NAMALWA (cell line): ENCODE measurements at regions not wholly inside any gene's neighbourhood (a gene's known extent, or its start where the extent isn't known, plus 50 kb on each side); places are given as distances from the start of the nearest gene placed in this dataset.
"Not testable (repeated sequence)": the region's sequence is repeated elsewhere in the genome, so short reads cannot be mapped to it uniquely, and the experiment has no call there.

Experiments used
- DNase-seq: peaks from one replicate; pipeline ENCODE4 v3.0.0-alpha.2; 2015; ENCODE audit warnings: low spot score

GRCh38 chr5:128667751-128668150, 129.7 kb upstream of the FBN2 start:
- no peak for DNase-seq

GRCh38 chr5:128668921-128669320, 130.9 kb upstream of the FBN2 start:
- DNase-seq = no peak

GRCh38 chr5:128669803-128670202, 131.8 kb upstream of the FBN2 start:
- no peak for DNase-seq

GRCh38 chr5:128671943-128672342, 133.9 kb upstream of the FBN2 start:
- no peak for DNase-seq

DNA sequence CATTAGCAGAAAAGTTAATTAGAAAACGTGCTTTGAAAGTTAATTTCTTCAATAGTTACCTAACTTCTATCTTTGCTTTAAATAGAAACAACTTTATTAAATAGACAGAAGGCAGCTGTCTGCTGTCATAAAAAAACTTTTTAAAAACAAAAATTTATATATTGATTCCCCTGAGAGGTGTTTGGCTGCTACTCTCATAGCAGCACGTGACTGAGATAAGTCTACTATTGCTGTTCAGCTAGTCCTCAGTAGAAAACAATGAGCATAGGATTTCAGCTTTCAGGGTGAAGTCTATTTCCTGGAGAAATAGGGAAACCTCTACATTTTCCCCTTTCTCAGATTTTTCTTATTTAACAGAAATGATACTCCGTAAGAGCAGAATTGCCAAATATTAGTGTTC, 135.0 kb upstream of the FBN2 start:
- DNase-seq = no peak

DNA sequence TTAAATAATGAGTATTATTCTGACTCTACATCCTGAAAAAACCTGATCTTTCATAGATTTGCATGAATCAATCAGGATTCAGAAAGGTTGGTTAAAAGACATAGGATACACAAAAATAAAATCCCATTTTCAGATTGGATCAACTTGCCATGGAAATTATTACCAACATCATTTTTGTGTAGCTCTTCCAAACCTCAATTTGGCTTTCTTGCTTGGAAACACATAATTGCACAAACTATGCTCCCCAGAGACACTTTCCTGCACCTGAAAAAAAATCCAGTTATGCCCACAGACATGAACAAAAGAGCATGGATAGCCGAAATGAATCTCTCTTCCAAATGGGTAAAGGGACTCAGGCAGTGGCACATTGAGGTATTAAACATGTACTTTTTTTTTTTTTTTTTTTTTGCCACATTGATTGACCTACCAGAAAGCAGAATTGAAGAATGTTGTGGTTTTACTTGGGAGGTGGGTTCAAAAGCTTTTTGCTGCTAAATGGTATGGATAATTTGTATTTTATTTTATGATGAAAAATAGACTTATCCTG, 135.4 kb upstream of the FBN2 start:
- DNase-seq = no peak

GRCh38 chr5:128673970-128674369, 135.9 kb upstream of the FBN2 start:
- no peak for DNase-seq

DNA sequence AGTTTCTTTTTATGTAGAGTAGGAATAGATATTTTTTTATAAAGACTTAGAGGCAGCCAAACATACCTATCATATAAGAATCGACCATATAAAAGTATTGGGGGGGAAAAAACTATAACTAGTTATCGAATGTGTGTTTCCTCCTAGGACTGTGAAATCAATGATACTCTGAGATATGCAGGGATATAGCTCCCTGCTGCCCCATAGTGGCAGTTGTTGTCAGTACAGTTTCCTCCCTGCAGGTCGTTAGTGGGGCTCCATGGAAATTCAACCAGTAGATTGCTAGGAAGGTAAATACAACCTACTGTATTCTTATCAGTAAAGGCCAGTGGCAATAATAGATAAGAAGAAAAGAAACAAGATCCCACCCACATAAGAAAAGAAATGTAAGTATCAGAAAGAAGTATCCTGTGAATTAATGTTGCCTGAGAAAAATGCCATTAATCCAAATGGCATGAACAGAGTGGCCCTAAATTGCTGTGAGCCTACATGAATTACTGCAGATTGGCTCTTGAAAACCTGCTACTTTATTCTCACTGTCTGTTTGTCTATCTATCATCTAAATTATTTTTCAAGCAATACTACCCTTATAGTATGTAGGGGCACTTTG, 136.9 kb upstream of the FBN2 start:
- DNase-seq = peak; percentile 66

GRCh38 chr5:128681096-128681495, 143.1 kb upstream of the FBN2 start:
- no peak for DNase-seq

DNA sequence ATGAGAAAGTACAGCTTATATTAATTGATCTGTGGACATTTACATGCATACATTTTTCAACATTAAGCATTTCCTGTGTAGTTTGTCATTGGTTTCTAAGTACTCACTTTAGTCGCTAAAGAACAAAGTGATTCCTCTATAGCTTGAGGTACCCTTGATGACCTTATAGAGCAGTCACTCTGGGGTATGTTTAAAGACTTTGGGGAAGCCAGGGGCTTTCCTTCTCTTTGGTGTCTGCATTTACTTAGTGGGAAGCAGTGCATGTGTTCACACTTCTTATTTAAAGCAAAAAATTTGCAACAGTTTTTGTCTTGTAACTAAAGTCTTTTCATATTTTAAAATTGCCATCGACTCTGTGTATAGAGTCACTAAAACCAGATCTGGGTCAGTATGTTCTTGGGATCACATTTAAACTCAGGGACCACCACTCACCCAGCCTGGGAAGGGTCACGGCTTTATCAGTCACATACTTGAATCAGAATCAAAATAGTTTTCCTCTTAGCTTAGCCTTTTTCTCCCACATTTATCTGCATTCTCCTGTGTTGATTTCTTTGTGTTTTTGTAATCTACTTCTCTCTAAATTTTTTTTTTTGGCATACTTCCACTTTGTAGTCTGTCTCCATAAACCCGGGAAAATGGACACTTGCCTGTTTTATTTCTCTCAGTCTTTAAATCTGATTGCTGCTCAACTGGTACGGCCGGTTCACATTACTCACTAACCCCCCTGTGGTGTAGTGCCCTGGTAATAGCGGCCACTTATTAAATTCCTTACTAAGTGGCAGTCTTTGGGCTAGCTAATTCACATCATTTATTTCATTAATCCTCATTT, 143.9 kb upstream of the FBN2 start:
- no peak for DNase-seq

GRCh38 chr5:128682669-128683068, 144.6 kb upstream of the FBN2 start:
- DNase-seq = no peak

DNA sequence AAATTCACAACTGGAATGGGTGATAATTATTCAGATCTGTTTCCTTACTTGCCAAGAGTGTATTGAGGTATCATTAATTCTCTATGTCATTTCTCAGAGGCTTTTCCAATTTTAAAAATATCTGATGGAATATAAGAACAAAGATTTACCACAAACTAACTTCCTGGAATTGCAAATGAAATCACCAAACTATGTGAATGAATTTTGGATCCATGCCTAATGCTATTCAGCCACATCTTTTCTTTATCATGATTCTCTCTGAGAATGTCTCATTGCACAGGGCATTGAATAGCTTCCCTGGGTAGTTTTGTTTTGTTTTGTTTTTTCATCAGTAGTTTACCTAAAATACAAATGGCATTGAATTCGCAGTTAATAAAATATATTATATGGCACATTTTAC, 146.9 kb upstream of the FBN2 start:
- DNase-seq = no peak

DNA sequence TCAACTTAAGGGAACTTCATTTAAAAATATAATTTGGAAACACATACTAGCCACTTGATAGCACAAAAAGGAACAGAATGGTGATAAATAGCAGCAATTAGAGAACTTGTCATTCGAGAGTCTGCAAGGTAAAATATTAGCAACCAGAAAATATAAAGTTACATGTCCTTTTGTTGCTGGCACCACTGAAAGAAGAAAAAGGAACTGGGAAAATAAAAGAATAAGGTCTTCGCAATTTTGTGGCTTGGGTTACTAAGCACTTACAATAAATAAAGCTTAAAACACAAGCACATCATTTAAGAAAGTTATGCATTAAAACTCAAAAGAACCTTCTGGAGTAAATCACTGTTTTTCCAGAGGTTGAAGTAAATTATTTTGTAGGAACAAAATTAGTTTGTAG, 149.9 kb upstream of the FBN2 start:
- DNase-seq = no peak

DNA sequence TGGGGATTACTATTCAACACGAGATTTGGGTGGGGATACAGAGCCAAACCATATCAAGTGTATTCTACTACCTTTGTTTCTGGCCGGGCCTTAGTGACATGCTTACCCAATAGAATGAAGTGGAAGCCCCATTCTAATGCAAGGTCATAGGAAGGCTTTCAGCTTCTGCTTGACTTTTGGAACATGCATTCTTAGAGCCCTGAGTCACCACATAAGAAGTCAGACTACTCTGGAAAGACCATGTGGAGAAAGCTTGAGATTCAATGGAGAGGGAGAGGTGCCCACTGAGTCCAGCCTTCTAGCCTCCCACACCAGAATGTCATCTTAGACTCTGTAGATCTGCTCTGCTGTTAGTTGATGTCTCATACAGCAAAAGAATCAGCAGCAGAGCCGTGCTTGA, 155.7 kb upstream of the FBN2 start:
- no peak for DNase-seq

DNA sequence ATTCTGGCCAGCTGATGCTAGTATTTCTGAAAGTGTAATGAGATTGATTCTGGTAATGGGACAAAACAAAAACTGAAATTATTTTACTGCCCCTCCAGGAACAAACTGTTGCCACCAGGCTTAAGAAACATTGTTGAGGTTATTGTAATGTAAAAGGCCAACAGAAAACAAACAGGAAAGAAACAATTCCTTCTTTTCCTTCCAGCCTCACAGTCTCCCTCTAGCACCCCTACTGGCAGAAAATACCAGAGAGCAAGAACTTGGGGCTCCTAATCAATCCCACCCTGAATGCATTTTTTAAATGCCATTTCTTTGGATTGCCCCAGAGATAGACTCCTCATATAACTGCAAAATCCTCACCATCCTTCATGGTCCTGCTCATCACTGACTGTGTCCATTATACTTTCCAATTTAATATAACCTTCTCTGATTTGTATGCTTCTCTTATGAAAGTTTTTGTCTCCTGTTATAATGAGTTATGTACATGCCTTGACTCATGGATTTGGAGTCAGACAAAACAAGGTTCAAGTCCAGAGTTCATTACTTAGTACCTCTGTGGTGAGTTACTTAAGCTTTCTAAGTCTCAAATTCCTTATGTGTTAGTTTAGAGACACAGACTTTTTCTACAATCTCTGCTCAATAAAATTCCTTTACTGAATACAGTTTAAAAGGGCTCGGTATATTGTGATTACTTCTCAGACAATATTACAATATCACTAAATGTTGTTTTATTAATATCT, 157.9 kb upstream of the FBN2 start:
- no peak for DNase-seq

- DNase-seq = no peak
Measured at GRCh38 chr5:128701301-128701700, 163.3 kb upstream of the FBN2 start.

DNA sequence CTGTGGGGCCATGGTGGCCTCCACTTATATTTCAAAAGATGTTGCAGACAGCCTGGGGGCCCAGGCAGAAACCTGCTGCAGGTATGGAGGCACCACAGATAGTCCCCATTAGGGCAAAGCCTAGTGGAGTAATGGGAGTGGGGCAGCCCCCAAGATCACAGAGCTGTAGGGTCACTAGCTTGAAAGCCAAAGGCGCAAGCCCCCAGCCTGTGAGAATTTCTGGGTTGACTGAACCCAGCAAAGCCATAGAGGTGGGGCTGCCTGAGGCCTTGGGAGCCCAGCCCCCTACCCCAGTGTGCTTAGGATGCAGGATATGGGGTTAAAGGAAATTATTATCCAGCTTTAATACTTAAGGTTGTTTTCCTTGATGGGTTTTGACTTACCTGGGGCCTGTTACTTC, 165.3 kb upstream of the FBN2 start:
- DNase-seq = no peak

DNA sequence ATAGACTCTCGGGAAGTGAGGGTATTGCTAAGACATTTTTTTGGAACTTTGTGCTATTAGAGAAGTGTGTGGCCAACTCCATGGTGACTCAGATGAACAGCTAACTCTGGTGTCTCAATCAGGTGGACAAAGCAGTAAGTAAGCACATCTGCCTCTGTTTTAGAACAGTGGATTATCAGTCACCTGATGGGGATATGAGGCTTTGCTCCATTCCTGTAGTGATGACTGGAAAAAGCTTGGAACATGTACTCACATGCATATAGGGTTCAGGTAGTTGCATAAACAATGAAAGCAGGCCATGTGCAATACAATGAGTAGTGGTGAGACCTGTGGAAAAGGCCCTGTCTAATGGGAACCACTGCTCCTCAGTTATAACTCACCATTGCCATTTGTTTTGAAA, 168.2 kb upstream of the FBN2 start:
- DNase-seq = no peak

DNA sequence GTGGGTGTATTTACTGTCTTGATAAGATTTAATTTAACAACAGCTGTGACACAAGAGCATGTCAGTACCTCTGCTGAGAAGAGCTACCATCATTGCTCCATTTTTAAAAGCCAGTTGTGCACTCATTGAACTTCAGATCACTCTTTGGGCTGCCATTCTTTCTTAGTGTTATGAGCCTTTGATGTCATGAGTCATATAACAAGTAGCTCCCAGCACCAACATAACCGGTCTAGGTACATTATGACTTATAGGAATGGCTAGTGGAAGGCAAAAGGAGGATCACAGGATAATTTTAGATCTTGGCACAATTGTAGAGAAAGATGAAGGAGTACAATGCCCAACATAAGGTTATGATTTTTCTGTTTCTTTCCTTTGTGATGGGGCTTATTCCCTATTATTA, 170.8 kb upstream of the FBN2 start:
- DNase-seq = no peak

DNA sequence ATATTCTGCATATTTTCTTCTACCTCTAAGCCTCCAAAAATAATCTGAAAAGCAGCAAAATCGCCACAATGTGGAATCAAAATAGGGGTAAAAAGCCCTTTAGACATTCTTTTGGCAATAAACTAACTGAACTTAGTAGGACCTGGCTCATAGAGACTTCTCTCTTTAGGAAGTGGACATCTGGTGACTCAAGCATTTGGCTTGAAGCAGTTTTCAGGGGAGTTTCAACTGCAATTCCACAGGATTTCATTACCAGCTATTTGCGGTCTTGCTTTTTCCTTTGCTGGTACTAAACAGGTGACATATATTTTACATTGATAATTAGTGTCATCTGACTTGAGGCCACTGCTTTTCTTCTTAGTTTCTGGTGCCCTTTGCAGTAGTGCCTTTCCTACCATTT, 173.2 kb upstream of the FBN2 start:
- DNase-seq = no peak

GRCh38 chr5:128714551-128714950, 176.5 kb upstream of the FBN2 start:
- no peak for DNase-seq

DNA sequence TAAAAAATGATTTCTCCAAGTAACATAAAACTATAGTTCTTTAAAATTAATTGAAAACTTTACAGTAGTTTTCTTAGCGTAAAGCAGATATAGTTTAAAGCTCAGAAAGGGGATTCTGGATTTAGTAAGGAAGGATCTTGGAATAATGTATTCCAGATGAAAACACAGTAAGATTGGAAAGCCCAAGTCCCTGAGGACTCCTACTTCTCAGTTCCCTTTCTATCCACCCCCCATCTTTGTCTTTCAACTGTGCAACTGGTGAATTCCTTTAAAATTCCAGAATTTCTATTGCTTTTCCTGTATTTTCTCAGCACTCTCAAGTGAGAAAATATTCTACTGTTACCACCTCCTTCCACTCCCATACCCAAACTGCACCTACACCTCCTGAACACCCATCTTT, 184.5 kb upstream of the FBN2 start:
- DNase-seq = no peak

DNA sequence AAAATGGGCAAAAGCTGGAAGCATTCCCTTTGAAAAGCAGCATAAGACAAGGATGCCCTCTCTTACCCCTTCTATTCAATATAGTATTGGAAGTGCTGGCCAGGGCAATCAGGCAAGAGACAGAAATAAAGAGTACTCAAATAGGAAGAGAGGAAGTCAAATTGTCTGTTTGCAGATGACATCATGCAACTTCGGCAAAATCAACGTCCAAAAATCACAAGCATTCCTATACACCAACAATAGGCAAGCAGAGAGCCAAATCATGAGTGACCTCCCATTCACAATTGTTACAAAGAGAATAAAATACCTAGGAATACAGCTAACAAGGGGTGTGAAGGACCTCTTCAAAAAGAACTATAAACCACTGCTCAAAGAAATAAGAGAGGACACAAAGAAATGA, 192.0 kb upstream of the FBN2 start:
- not testable (repeated sequence) for DNase-seq
